Caco-2 (cell line): ENCODE measurements at regions not wholly inside any gene's neighbourhood (a gene's known extent, or its start where the extent isn't known, plus 50 kb on each side); places are given as distances from the start of the nearest gene placed in this dataset.

Experiments used
- BruUV-seq: library from RNA; stranded (reverse); fragments of 400-500 nt; replicated peaks from 2 replicates; lab custom pipeline; 2021; lab: Mats Ljungman, UMichigan
- CTCF ChIA-PET: fragments of 300-600 bp; sonication (Branson Sonifier 250); formaldehyde crosslinking; loops from one replicate; lab custom pipeline; 2022; ENCODE audit warnings: antibody characterized with exemption; lab: Charles Lee
- POLR2A ChIA-PET: fragments of 300-600 bp; sonication (Branson Sonifier 250); formaldehyde crosslinking; loops from one replicate; lab custom pipeline; 2022; ENCODE audit warnings: antibody characterized with exemption; lab: Charles Lee
- DNase-seq, 2 experiments: peaks; one replicate each; pipeline versions ENCODE4 v3.0.0 to v3.0.0-alpha.2; 2020 to 2022
- H3K27me3 ChIP-seq: replicated peaks from 2 replicates; pipeline ENCODE4 v1.6.0; 2011; ENCODE audit warnings: low read length; ENCODE audit not compliant: control insufficient read depth, insufficient read depth
- H3K36me3 ChIP-seq: 2 replicates; pipeline ENCODE4 v1.5.1; 2011; ENCODE audit warnings: low read length; ENCODE audit not compliant: control insufficient read depth, insufficient read depth
- H3K4me1 ChIP-seq: fragments of 250-450 bp; sonication (Bioruptor Pico); 2 replicates; pipeline ENCODE4 v1.5.1; 2020; ENCODE audit warnings: mild to moderate bottlenecking
- H3K4me3 ChIP-seq: 2 replicates; pipeline ENCODE4 v1.5.1; 2011; ENCODE audit warnings: low read depth, mild to moderate bottlenecking, control low read depth, low read length
- H3K9me3 ChIP-seq: fragments of 250-450 bp; sonication (Bioruptor Pico); 2 replicates; pipeline ENCODE4 v1.5.1; 2020; ENCODE audit warnings: mild to moderate bottlenecking, moderate library complexity
- H3K27ac Mint-ChIP-seq: one replicate; pipeline ENCODE4 v1.8.0; 2022; ENCODE audit warnings: mixed read lengths; ENCODE audit not compliant: unreplicated experiment
- H3K27me3 Mint-ChIP-seq: one replicate; pipeline ENCODE4 v1.8.0; 2022; ENCODE audit warnings: mixed read lengths; ENCODE audit not compliant: insufficient read depth, unreplicated experiment
- H3K36me3 Mint-ChIP-seq: one replicate; pipeline ENCODE4 v1.8.0; 2022; ENCODE audit warnings: mild to moderate bottlenecking, mixed read lengths; ENCODE audit not compliant: insufficient read depth, unreplicated experiment
- H3K4me1 Mint-ChIP-seq: one replicate; pipeline ENCODE4 v1.8.0; 2022; ENCODE audit warnings: low read depth, mixed read lengths; ENCODE audit not compliant: unreplicated experiment
- H3K4me3 Mint-ChIP-seq: one replicate; pipeline ENCODE4 v1.8.0; 2022; ENCODE audit warnings: mild to moderate bottlenecking, moderate library complexity, mixed read lengths; ENCODE audit not compliant: unreplicated experiment
- H3K9me3 Mint-ChIP-seq: one replicate; pipeline ENCODE4 v1.8.0; 2022; ENCODE audit warnings: mixed read lengths; ENCODE audit not compliant: unreplicated experiment
- CTCF ChIP-seq, 2 experiments: fragments of 200-600 bp in 1 of 2; IDR thresholded peaks; 1 replicate in 1 of 2; 2 replicates in 1 of 2; pipeline versions ENCODE4 v1.5.1 to v1.8.0; 2011 to 2022; ENCODE audit warnings: antibody characterized with exemption in 1 of 2, control low read depth in 1 of 2, inconsistent platforms in 1 of 2, low read depth in 1 of 2, low read length in 1 of 2, mild to moderate bottlenecking in 1 of 2, moderate library complexity in 1 of 2; ENCODE audit not compliant: insufficient read depth in 1 of 2, severe bottlenecking in 1 of 2, unreplicated experiment in 1 of 2
- intact Hi-C: fragments of 100-400 bp; cut with micrococcal nuclease; formaldehyde crosslinking; loops from one replicate; pipeline ENCODE4 v1.10.0; 2022; ENCODE audit not compliant: unreplicated experiment

GRCh38 chr2:238585836-238586821 is 159.4 kb downstream of the ASB1 start:
- BruUV-seq: no TSS peak
- Histone ChIP-seq H3K27me3 (no peaks in the 10 kb centered on the region), H3K36me3 (no peaks in the 10 kb centered on the region), H3K4me1 (no peaks in the 10 kb centered on the region), H3K9me3 (no peaks in the 10 kb centered on the region), H3K4me3 (no peak overlapping the region)
- no peak for TF ChIP-seq CTCF (IDR thresholded peaks at IDR 0.05; ENCODE audit: insufficient read depth in 1 of 2, low read depth in 1 of 2, low read length in 1 of 2, severe bottlenecking in 1 of 2, unreplicated experiment in 1 of 2)
- DNase-seq: no peak
- intact Hi-C loops: no loop called here
- H3K9me3 Mint-ChIP-seq: no peaks in the 10 kb centered on the region
- H3K36me3 Mint-ChIP-seq: no peaks in the 10 kb centered on the region
- CTCF ChIA-PET: no interaction called here
- no peak overlapping the region for H3K27ac Mint-ChIP-seq
- POLR2A ChIA-PET: no interaction called here
- peaks cover 3% of the 10 kb centered on the region for H3K27me3 Mint-ChIP-seq
- H3K4me1 Mint-ChIP-seq: no peaks in the 10 kb centered on the region
- no peak overlapping the region for H3K4me3 Mint-ChIP-seq

GRCh38 chr2:238586931-238587775 is 160.4 kb downstream of the ASB1 start:
- intact Hi-C loops: no loop called here
- DNase-seq: no peak
- Mint-ChIP-seq H3K4me1 (no peaks in the 10 kb centered on the region), H3K27me3 (peaks cover 3% of the 10 kb centered on the region), H3K4me3 (no peak overlapping the region), H3K27ac (no peak overlapping the region), H3K36me3 (no peaks in the 10 kb centered on the region), H3K9me3 (peaks cover 7% of the 10 kb centered on the region)
- ChIA-PET CTCF (no interaction called here), POLR2A (no interaction called here)
- no peak overlapping the region for H3K4me3 ChIP-seq
- H3K36me3 ChIP-seq: no peaks in the 10 kb centered on the region
- no peaks in the 10 kb centered on the region for H3K4me1 ChIP-seq
- TF ChIP-seq CTCF (IDR thresholded peaks at IDR 0.05; ENCODE audit: insufficient read depth in 1 of 2, low read depth in 1 of 2, low read length in 1 of 2, severe bottlenecking in 1 of 2, unreplicated experiment in 1 of 2): no peak
- no peaks in the 10 kb centered on the region for H3K27me3 ChIP-seq
- BruUV-seq: no TSS peak
- H3K9me3 ChIP-seq: no peaks in the 10 kb centered on the region
